ENCODE measurements at regions not wholly inside any gene's neighbourhood (a gene's known extent, or its start where the extent isn't known, plus 50 kb on each side); places are given as distances from the start of the nearest gene placed in this dataset.

- DNase-seq, result no peak
These were observed 476.9 kb upstream of the SLIT2 start for GRCh38 chr4:19774690-19775256.

GRCh38 chr4:19772581-19772980, 479.1 kb upstream of the SLIT2 start:
- no peak for DNase-seq

- DNase-seq, result no peak
These were observed 495.0 kb upstream of the SLIT2 start for GRCh38 chr4:19756661-19757060.

- DNase-seq, result no peak
These were observed 499.1 kb upstream of the SLIT2 start for GRCh38 chr4:19752599-19752998.

- no peak for DNase-seq
These were observed 502.9 kb upstream of the SLIT2 start for GRCh38 chr4:19748519-19749479.

GRCh38 chr4:19746377-19746776, 505.3 kb upstream of the SLIT2 start:
- DNase-seq, result no peak

GRCh38 chr4:19743115-19743638, 508.5 kb upstream of the SLIT2 start:
- no peak for DNase-seq

GRCh38 chr4:19739101-19739651, 512.5 kb upstream of the SLIT2 start:
- DNase-seq, result no peak

GRCh38 chr4:19736968-19737756, 514.5 kb upstream of the SLIT2 start:
- DNase-seq, result no peak

- no peak for DNase-seq
These were observed 516.7 kb upstream of the SLIT2 start for GRCh38 chr4:19735012-19735411.

- no peak for DNase-seq
These were observed 521.6 kb upstream of the SLIT2 start for GRCh38 chr4:19729886-19730651.

- DNase-seq, result no peak
These were observed 522.9 kb upstream of the SLIT2 start for GRCh38 chr4:19728773-19729172.

- no peak for DNase-seq
These were observed 524.6 kb upstream of the SLIT2 start for GRCh38 chr4:19727141-19727540.

GRCh38 chr4:19725130-19725529, 526.6 kb upstream of the SLIT2 start:
- DNase-seq, result no peak

- no peak for DNase-seq
These were observed 529.3 kb upstream of the SLIT2 start for GRCh38 chr4:19722404-19722803.

GRCh38 chr4:19721587-19721986, 530.1 kb upstream of the SLIT2 start:
- no peak for DNase-seq

GRCh38 chr4:19720610-19721009, 531.1 kb upstream of the SLIT2 start:
- DNase-seq, result no peak

GRCh38 chr4:19720190-19720589, 531.5 kb upstream of the SLIT2 start:
- no peak for DNase-seq

GRCh38 chr4:19711871-19712270, 539.8 kb upstream of the SLIT2 start:
- no peak for DNase-seq

GRCh38 chr4:19707876-19708275, 543.8 kb upstream of the SLIT2 start:
- DNase-seq, result no peak

GRCh38 chr4:19703391-19703790, 548.3 kb upstream of the SLIT2 start:
- no peak for DNase-seq

GRCh38 chr4:19700992-19701391, 550.7 kb upstream of the SLIT2 start:
- DNase-seq, result no peak

All from stimulated activated CD4-positive, alpha-beta T cell treated with anti-CD3 and anti-CD28 coated beads, Interleukin-4, amount 100 ng/mL, for 4 hours (primary cell).